SK-N-SH (cell line): ENCODE measurements at regions not wholly inside any gene's neighbourhood (a gene's known extent, or its start where the extent isn't known, plus 50 kb on each side); places are given as distances from the start of the nearest gene placed in this dataset.

Experiments
- CTCF ChIA-PET: fragments of 300-600, 350-600 bp; formaldehyde crosslinking; extraction: SDS; loops from one replicate; lab custom pipeline; 2021; lab: Yijun Ruan, JAX
- POLR2A ChIA-PET: fragments of 350-600 bp; sonication (Branson Sonifier 250); formaldehyde crosslinking; extraction: SDS; loops from one replicate; lab custom pipeline; 2020; ENCODE audit warnings: antibody characterized with exemption, inconsistent platforms; lab: Yijun Ruan, JAX
- DNase-seq: peaks from one replicate; pipeline ENCODE4 v3.0.0; 2012
- H2AFZ ChIP-seq: fragments of 200-600 bp; sonication (generic); 2 replicates; pipeline ENCODE4 v1.8.1; 2016; ENCODE audit warnings: antibody characterized with exemption, mild to moderate bottlenecking, low read depth
- H3F3A ChIP-seq: fragments of 200-600 bp; sonication (generic); replicated peaks from 2 replicates; pipeline ENCODE3; 2016; ENCODE audit warnings: antibody characterized with exemption, mild to moderate bottlenecking; ENCODE audit not compliant: insufficient read depth
- H3K27ac ChIP-seq, 2 experiments: fragments of 200-500 bp in 1 of 2; fragments of 200-600 bp in 1 of 2; sonication (Bioruptor generic) in 1 of 2; sonication (generic), shearing (Covaris generic) in 1 of 2; 2 replicates each; pipeline versions ENCODE4 v1.5.1 to v1.6.1; 2014 to 2016; ENCODE audit warnings: low read depth in 2 of 2, inconsistent platforms in 1 of 2, low read length in 1 of 2, mild to moderate bottlenecking in 1 of 2, mixed read lengths in 1 of 2
- H3K27me3 ChIP-seq: fragments of 200-600 bp; sonication (generic), shearing (Covaris generic); 2 replicates; pipeline ENCODE4 v1.6.1; 2016; ENCODE audit warnings: mixed run types; ENCODE audit not compliant: insufficient read depth
- H3K36me3 ChIP-seq, 2 experiments: fragments of 200-500 bp in 1 of 2; fragments of 200-600 bp in 1 of 2; sonication (Bioruptor generic) in 1 of 2; sonication (generic) in 1 of 2; replicated peaks in 1 of 2; 2 replicates each; pipeline versions ENCODE3 to v1.5.1; 2014 to 2016; ENCODE audit warnings: low read length in 1 of 2, mild to moderate bottlenecking in 1 of 2; ENCODE audit not compliant: insufficient read depth in 2 of 2, control insufficient read depth in 1 of 2
- H3K4me1 ChIP-seq, 2 experiments: fragments of 200-500 bp in 1 of 2; fragments of 200-600 bp in 1 of 2; sonication (Bioruptor generic) in 1 of 2; sonication (generic), shearing (Covaris generic) in 1 of 2; 2 replicates each; pipeline versions ENCODE4 v1.5.1 to v1.6.1; 2014 to 2016; ENCODE audit warnings: low read depth in 1 of 2, low read length in 1 of 2, mixed run types in 1 of 2; ENCODE audit not compliant: insufficient read depth in 2 of 2, control insufficient read depth in 1 of 2
- H3K4me2 ChIP-seq: fragments of 200-600 bp; sonication (generic), shearing (Covaris generic); 2 replicates; pipeline ENCODE4 v1.6.1; 2017; ENCODE audit warnings: mixed run types
- H3K4me3 ChIP-seq, 2 experiments: fragments of 200-500 bp in 1 of 2; fragments of 200-600 bp in 1 of 2; sonication (Bioruptor generic) in 1 of 2; sonication (generic), shearing (Covaris generic) in 1 of 2; 2 replicates each; pipeline versions ENCODE4 v1.5.1 to v1.8.1; 2014 to 2016; ENCODE audit warnings: low read depth in 2 of 2, inconsistent platforms in 1 of 2, low read length in 1 of 2, mild to moderate bottlenecking in 1 of 2, mixed read lengths in 1 of 2, moderate library complexity in 1 of 2
- H3K79me2 ChIP-seq: fragments of 200-600 bp; sonication (generic); 2 replicates; pipeline ENCODE4 v1.8.1; 2017; ENCODE audit warnings: mild to moderate bottlenecking; ENCODE audit not compliant: insufficient read depth
- H3K9ac ChIP-seq: fragments of 200-600 bp; sonication (generic); 2 replicates; pipeline ENCODE4 v1.6.1; 2017; ENCODE audit warnings: mixed run types
- H3K9me2 ChIP-seq: fragments of 200-600 bp; sonication (generic); 2 replicates; pipeline ENCODE4 v1.6.1; 2017; ENCODE audit warnings: mixed run types
- H3K9me3 ChIP-seq: fragments of 200-600 bp; sonication (generic); 2 replicates; pipeline ENCODE4 v1.6.1; 2017; ENCODE audit warnings: mixed run types, mild to moderate bottlenecking, moderate library complexity
- H4K20me1 ChIP-seq: fragments of 200-600 bp; sonication (generic); 2 replicates; pipeline ENCODE4 v1.6.1; 2017; ENCODE audit warnings: mild to moderate bottlenecking, mixed run types; ENCODE audit not compliant: insufficient read depth
- CHD2 ChIP-seq: fragments of 150-350 bp; IDR thresholded peaks from 2 replicates; pipeline ENCODE4 v1.6.1; 2018; ENCODE audit warnings: low read length; ENCODE audit not compliant: partially characterized antibody
- ELF1 ChIP-seq: IDR thresholded peaks from 2 replicates; pipeline ENCODE4 v1.4.0; 2012
- EP300 ChIP-seq, 2 experiments: IDR thresholded peaks; 2 replicates each; pipeline versions ENCODE4 v1.4.0 to v1.6.1; 2012; ENCODE audit warnings: borderline replicate concordance in 1 of 2, low read depth in 1 of 2, low read length in 1 of 2
- FOXJ3 ChIP-seq: sonication (generic); formaldehyde crosslinking; IDR thresholded peaks from 2 replicates; pipeline ENCODE4 v1.5.1; 2020; ENCODE audit warnings: mild to moderate bottlenecking, missing genetic modification reagents
- GABPA ChIP-seq: IDR thresholded peaks from 2 replicates; pipeline ENCODE4 v1.4.0; 2012; ENCODE audit warnings: low read depth, mild to moderate bottlenecking
- MXI1 ChIP-seq: IDR thresholded peaks from 2 replicates; pipeline ENCODE4 v1.6.1; 2012; ENCODE audit warnings: mild to moderate bottlenecking, low read depth, low read length, improper control_type of control experiment
- NRF1 ChIP-seq: IDR thresholded peaks from 2 replicates; pipeline ENCODE4 v1.6.1; 2012; ENCODE audit warnings: low read depth, mild to moderate bottlenecking, low read length
- RAD21 ChIP-seq: IDR thresholded peaks from 2 replicates; pipeline ENCODE4 v1.6.1; 2012; ENCODE audit warnings: mild to moderate bottlenecking, low read length
- RCOR1 ChIP-seq: fragments of 150-350 bp; IDR thresholded peaks from 2 replicates; pipeline ENCODE4 v1.6.1; 2017; ENCODE audit warnings: antibody characterized with exemption, low read length
- TEAD4 ChIP-seq: IDR thresholded peaks from 2 replicates; pipeline ENCODE4 v1.4.0; 2012; ENCODE audit warnings: mild to moderate bottlenecking, borderline replicate concordance; ENCODE audit not compliant: insufficient read depth
- YY1 ChIP-seq: IDR thresholded peaks from 2 replicates; pipeline ENCODE4 v1.4.0; 2012; ENCODE audit warnings: low read depth, mild to moderate bottlenecking
- WGBS: methylation state at CpG from one replicate; pipeline ENCODE4 v1.1.6; 2017; ENCODE audit warnings: low lambda C conversion rate; 5-methylcytosine and 5-hydroxymethylcytosine counted together
- TF ChIP-seq, protein P1 (sequence below): IDR thresholded peaks from 2 replicates; pipeline ENCODE4 v1.6.1; 2012; ENCODE audit warnings: mild to moderate bottlenecking, low read depth, low read length, moderate library complexity

DNA sequence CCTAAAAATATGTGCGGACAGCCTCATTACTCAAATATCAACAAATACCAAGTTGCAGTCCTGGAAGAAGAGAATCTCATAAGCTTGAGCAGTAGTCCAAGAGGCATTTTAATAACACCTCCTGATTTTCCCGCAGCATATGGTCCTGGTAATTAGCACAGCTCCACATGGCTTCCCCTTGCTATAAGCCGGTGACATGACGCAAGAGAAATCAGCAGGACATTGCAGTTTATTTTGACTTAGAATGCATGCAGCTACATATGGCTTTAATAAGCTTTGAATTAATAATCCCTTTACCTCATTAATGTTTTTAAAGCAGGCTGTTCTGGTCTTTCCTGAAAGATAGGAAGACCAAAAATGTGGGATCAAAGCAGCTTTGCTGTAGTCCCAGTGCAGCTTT lies 137.6 kb downstream of the RAMP3 start:
- ChIA-PET POLR2A (interaction anchor here (1.5 kb wide), 1 partner anchor 53 kb away, joined by 4 read pairs; no protein-coding TSS in a partner anchor), CTCF (interaction anchor here (0.8 to 2.8 kb wide), 6 partner anchors 9 to 285 kb away, joined by 3 to 12 read pairs (median 4); no protein-coding TSS in a partner anchor)
- Histone ChIP-seq H4K20me1 (no peaks in the 10 kb centered on the region), H3K27me3 (no peaks in the 10 kb centered on the region), H3K79me2 (no peaks in the 10 kb centered on the region), H3K27ac (peak overlapping the region in 1 of 2 experiments; percentile 89; a peak in 2 of 4 replicates), H3K9me3 (no peaks in the 10 kb centered on the region), H3F3A (no peaks in the 10 kb centered on the region), H3K9ac (no peak overlapping the region), H2AFZ (no peak overlapping the region), H3K4me3 (no peak overlapping the region), H3K36me3 (no peaks in the 10 kb centered on the region), H3K4me1 (peaks cover 0 to 44% of the 10 kb centered on the region in 2 experiments; a peak in 1 of 4 replicates), H3K4me2 (no peak overlapping the region), H3K9me2 (no peaks in the 10 kb centered on the region)
- 54% methylated on average over 4 of the region's 4 CpGs for WGBS
- TF ChIP-seq CHD2 (peak; percentile 36), MXI1 (0 out of 2 replicates have a peak, but pooled peaks have one; percentile 67), EP300 (IDR thresholded peaks at IDR 0.05; ENCODE audit: borderline replicate concordance in 1 of 2, low read depth in 1 of 2, low read length in 1 of 2) (peak in 1 of 2 experiments; percentile 73; a peak in 2 of 4 replicates), TEAD4 (no peak), RCOR1 (peak; percentile 19; the same call in 1 of the 2 replicates)
- peak; percentile 39 for DNase-seq

DNA sequence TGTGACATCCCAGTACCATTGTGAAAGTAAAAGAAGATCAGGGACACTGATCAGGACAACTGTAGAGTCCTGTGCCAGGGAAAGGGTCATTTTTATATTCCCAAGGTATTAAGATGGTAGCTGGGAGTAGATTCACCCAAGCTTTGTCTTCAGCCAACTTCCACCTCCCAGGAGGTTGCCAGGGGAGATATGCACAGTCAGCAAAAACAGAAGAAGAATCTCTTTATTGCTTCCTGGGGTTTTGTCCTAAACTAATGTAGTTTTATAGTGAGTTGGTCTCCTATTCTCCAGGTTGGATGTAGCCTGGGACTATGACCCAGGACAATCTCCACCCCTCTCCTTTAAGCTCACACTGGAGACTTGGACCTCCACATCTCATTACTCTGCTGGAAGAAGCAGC lies 139.2 kb downstream of the RAMP3 start:
- Histone ChIP-seq H3F3A (no peaks in the 10 kb centered on the region), H3K4me2 (no peak overlapping the region), H3K79me2 (no peaks in the 10 kb centered on the region), H3K36me3 (no peaks in the 10 kb centered on the region), H3K9ac (no peak overlapping the region), H4K20me1 (no peaks in the 10 kb centered on the region), H2AFZ (no peak overlapping the region), H3K9me3 (no peaks in the 10 kb centered on the region), H3K27ac (no peak overlapping the region; a peak in 1 of 4 replicates), H3K27me3 (no peaks in the 10 kb centered on the region), H3K9me2 (no peaks in the 10 kb centered on the region), H3K4me1 (peaks cover 0 to 42% of the 10 kb centered on the region in 2 experiments; a peak in 1 of 4 replicates), H3K4me3 (no peak overlapping the region)
- POLR2A ChIA-PET = no interaction called here
- CTCF ChIA-PET = interaction anchor here (2.8 kb wide), 1 partner anchor 37 kb away, joined by 12 read pairs; no protein-coding TSS in a partner anchor
- no peak for DNase-seq
- TF ChIP-seq ELF1 (no peak), FOXJ3 (CRISPR knock-in tag) (no peak), YY1 (no peak), RCOR1 (no peak), NRF1 (no peak), EP300 (IDR thresholded peaks at IDR 0.05; ENCODE audit: borderline replicate concordance in 1 of 2, low read depth in 1 of 2, low read length in 1 of 2) (no peak), RAD21 (no peak), GABPA (no peak)
- TF ChIP-seq, protein P1, sequence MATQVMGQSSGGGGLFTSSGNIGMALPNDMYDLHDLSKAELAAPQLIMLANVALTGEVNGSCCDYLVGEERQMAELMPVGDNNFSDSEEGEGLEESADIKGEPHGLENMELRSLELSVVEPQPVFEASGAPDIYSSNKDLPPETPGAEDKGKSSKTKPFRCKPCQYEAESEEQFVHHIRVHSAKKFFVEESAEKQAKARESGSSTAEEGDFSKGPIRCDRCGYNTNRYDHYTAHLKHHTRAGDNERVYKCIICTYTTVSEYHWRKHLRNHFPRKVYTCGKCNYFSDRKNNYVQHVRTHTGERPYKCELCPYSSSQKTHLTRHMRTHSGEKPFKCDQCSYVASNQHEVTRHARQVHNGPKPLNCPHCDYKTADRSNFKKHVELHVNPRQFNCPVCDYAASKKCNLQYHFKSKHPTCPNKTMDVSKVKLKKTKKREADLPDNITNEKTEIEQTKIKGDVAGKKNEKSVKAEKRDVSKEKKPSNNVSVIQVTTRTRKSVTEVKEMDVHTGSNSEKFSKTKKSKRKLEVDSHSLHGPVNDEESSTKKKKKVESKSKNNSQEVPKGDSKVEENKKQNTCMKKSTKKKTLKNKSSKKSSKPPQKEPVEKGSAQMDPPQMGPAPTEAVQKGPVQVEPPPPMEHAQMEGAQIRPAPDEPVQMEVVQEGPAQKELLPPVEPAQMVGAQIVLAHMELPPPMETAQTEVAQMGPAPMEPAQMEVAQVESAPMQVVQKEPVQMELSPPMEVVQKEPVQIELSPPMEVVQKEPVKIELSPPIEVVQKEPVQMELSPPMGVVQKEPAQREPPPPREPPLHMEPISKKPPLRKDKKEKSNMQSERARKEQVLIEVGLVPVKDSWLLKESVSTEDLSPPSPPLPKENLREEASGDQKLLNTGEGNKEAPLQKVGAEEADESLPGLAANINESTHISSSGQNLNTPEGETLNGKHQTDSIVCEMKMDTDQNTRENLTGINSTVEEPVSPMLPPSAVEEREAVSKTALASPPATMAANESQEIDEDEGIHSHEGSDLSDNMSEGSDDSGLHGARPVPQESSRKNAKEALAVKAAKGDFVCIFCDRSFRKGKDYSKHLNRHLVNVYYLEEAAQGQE = no peak
